Smooth muscle cell (in vitro differentiated cells): ENCODE measurements at regions not wholly inside any gene's neighbourhood (a gene's known extent, or its start where the extent isn't known, plus 50 kb on each side); places are given as distances from the start of the nearest gene placed in this dataset.

Experiments used
- DNase-seq: peaks from one replicate; lab custom pipeline; 2025; ENCODE audit not compliant: unreplicated experiment; lab: John Stamatoyannopoulos, UW
- H2AFZ ChIP-seq: fragments of 200-600 bp; sonication (generic); 2 replicates; pipeline ENCODE4 v1.6.0; 2016; ENCODE audit warnings: antibody characterized with exemption, low read depth, mild to moderate bottlenecking
- H3F3A ChIP-seq: fragments of 200-600 bp; sonication (generic); 2 replicates; pipeline ENCODE4 v1.6.0; 2017; ENCODE audit warnings: antibody characterized with exemption, low read depth
- H3K27ac ChIP-seq: fragments of 200-600 bp; sonication (generic); 2 replicates; pipeline ENCODE4 v1.5.1; 2016; ENCODE audit warnings: low read depth, mild to moderate bottlenecking
- H3K27me3 ChIP-seq: fragments of 200-600 bp; sonication (generic); 2 replicates; pipeline ENCODE4 v1.6.1; 2016; ENCODE audit warnings: low read depth, mild to moderate bottlenecking
- H3K36me3 ChIP-seq: fragments of 200-600 bp; sonication (generic); 2 replicates; pipeline ENCODE4 v1.5.1; 2016; ENCODE audit warnings: low read depth
- H3K4me1 ChIP-seq: fragments of 200-600 bp; sonication (generic); 2 replicates; pipeline ENCODE4 v1.5.1; 2016; ENCODE audit warnings: low read depth
- H3K4me2 ChIP-seq: fragments of 200-600 bp; sonication (generic); 2 replicates; pipeline ENCODE4 v1.6.0; 2016; ENCODE audit warnings: mild to moderate bottlenecking
- H3K4me3 ChIP-seq: fragments of 200-600 bp; sonication (generic); 2 replicates; pipeline ENCODE4 v1.5.1; 2016; ENCODE audit warnings: mild to moderate bottlenecking
- H3K79me2 ChIP-seq: fragments of 200-600 bp; sonication (generic); 2 replicates; pipeline ENCODE4 v1.6.0; 2016; ENCODE audit warnings: low read depth, mild to moderate bottlenecking
- H3K9ac ChIP-seq: fragments of 200-600 bp; sonication (generic); 2 replicates; pipeline ENCODE4 v1.6.0; 2016; ENCODE audit warnings: low read depth
- H3K9me3 ChIP-seq: fragments of 200-600 bp; sonication (generic); replicated peaks from 2 replicates; pipeline ENCODE4 v1.5.1; 2016; ENCODE audit warnings: low read depth
- H4K20me1 ChIP-seq: fragments of 200-600 bp; sonication (generic); 2 replicates; pipeline ENCODE4 v1.6.0; 2016; ENCODE audit warnings: low read depth
- WGBS: methylation state at CpG from one replicate; pipeline ENCODE4 v1.1.7; 2016; ENCODE audit warnings: low lambda C conversion rate; 5-methylcytosine and 5-hydroxymethylcytosine counted together
- TF ChIP-seq, protein P1 (sequence below): fragments of 200-600 bp; sonication (generic); IDR thresholded peaks from 2 replicates; pipeline ENCODE4 v1.5.1; 2017; ENCODE audit warnings: borderline replicate concordance, mild to moderate bottlenecking, antibody characterized with exemption; ENCODE audit not compliant: insufficient read depth, poor library complexity, severe bottlenecking

DNA sequence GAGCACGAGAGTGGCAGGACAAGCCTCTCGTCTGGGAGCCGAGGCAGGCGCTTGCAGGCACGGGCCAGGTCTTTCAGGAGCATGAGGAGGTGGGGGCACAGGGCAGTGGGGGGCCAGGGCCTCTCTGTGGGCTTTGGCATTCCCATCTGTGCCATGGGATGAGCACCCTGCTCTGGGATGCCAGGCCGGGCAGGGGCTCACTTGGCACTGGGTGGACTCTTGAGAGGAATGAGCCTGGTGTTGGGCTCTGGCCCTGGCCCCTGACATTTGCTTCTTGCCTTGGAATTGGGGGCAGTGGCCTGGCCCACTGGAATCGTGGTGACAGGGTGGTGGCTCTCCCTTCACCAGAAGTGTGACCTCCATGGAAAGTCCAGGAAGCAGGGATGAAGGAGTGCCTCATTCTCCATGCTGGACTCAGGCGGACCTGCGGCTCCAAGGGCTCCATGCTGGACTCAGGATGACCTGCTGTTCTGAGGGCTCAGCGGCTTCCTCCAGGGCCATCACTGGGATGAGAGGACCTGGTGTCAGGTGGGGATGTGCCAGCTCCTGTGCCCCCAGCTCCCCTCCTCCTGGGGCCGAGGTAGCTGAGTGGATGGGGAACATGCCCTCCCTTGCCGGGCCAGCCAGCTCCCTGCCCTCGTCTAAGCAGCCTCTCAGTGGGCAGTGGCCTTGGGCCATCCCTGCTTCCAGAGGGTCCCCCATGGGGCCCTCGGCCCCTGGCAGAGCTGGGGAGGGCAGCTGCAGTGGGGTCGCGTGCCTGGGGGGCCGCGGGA lies 220.3 kb downstream of the KIF26A start:
- H3K9ac ChIP-seq: no peak overlapping the region
- no peak overlapping the region for H2AFZ ChIP-seq
- TF ChIP-seq, protein P1, sequence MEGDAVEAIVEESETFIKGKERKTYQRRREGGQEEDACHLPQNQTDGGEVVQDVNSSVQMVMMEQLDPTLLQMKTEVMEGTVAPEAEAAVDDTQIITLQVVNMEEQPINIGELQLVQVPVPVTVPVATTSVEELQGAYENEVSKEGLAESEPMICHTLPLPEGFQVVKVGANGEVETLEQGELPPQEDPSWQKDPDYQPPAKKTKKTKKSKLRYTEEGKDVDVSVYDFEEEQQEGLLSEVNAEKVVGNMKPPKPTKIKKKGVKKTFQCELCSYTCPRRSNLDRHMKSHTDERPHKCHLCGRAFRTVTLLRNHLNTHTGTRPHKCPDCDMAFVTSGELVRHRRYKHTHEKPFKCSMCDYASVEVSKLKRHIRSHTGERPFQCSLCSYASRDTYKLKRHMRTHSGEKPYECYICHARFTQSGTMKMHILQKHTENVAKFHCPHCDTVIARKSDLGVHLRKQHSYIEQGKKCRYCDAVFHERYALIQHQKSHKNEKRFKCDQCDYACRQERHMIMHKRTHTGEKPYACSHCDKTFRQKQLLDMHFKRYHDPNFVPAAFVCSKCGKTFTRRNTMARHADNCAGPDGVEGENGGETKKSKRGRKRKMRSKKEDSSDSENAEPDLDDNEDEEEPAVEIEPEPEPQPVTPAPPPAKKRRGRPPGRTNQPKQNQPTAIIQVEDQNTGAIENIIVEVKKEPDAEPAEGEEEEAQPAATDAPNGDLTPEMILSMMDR: no peak
- no peak overlapping the region for H3K4me2 ChIP-seq
- H3K79me2 ChIP-seq: no peaks in the 10 kb centered on the region
- no peaks in the 10 kb centered on the region for H4K20me1 ChIP-seq
- 91% methylated on average over 18 of the region's 18 CpGs for WGBS
- H3K4me1 ChIP-seq: no peaks in the 10 kb centered on the region
- no peak overlapping the region for H3K27ac ChIP-seq
- no peaks in the 10 kb centered on the region for H3F3A ChIP-seq
- H3K27me3 ChIP-seq: no peaks in the 10 kb centered on the region
- H3K36me3 ChIP-seq: no peaks in the 10 kb centered on the region
- no peaks in the 10 kb centered on the region for H3K9me3 ChIP-seq
- DNase-seq: no peak
- H3K4me3 ChIP-seq: no peak overlapping the region

DNA sequence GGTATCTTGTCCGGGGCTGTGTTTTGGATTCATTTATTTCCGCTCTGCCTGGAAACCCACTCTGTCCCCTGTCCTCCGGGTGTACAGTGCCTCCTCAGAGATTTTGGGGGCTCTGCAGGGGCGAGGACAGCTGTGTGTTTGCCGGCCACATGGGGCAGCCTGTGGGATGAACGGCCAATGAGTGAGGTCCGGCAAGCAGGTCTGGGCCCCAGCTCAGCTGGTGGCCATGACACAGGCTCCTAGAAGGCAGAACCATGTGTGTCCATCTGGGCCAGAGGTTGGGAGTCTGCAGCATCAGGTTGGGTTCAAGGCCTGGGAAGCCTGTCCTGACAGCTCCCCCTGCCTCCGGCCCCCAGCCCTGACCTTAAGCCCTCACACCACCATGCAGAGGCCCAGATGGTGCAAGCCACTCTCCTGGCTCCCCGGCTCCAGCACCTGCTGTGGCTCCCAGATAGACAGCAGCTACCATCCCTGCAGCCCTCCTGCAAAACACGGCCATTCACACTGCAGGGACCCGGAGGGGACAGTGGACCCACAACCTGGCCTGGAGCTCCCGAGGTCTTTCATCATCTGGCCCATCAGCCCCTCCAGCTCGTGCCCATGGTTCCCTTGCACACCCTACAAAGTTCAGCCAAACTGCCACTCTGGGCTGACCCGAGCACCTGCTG lies 220.1 kb upstream of the C14orf180 start:
- H3K4me3 ChIP-seq: no peak overlapping the region
- WGBS: 89% methylated on average over 13 of the region's 14 CpGs
- H3K9me3 ChIP-seq: no peaks in the 10 kb centered on the region
- H3K4me1 ChIP-seq: no peaks in the 10 kb centered on the region
- no peak overlapping the region for H2AFZ ChIP-seq
- no peaks in the 10 kb centered on the region for H3F3A ChIP-seq
- no peak overlapping the region for H3K9ac ChIP-seq
- H3K36me3 ChIP-seq: no peaks in the 10 kb centered on the region
- H3K27ac ChIP-seq: no peak overlapping the region
- no peak for DNase-seq
- no peaks in the 10 kb centered on the region for H3K27me3 ChIP-seq
- no peak overlapping the region for H3K4me2 ChIP-seq
- no peaks in the 10 kb centered on the region for H3K79me2 ChIP-seq
- TF ChIP-seq, protein P1: no peak
- no peaks in the 10 kb centered on the region for H4K20me1 ChIP-seq

DNA sequence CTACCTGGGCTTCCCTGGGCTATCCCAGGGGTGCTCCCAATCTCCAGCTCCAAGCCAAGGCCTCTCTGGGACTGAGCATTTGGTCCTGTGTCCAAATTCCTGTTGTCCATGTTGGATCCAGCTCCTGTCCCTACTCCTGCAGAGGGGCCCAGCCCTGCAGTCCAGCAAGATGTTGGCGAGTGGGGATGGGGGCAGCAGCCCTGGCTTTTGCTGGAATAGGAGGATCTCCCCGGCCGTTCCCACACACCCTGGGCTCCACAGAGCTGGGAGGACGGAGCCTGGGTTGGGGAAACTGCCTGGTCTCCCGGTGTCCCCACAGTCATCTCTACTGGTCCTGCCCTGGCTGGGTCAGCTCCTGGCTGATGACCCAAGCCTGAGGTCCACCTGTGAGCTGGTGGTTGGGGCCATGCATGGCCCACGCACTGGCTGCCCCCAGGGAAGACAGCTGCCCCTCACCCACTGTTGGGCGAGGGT lies 219.6 kb upstream of the C14orf180 start:
- Histone ChIP-seq H2AFZ (no peak overlapping the region), H3K4me2 (no peak overlapping the region), H3K27me3 (no peaks in the 10 kb centered on the region), H3K4me1 (no peaks in the 10 kb centered on the region), H3K36me3 (no peaks in the 10 kb centered on the region), H3F3A (no peaks in the 10 kb centered on the region), H3K4me3 (no peak overlapping the region), H3K9ac (no peak overlapping the region), H4K20me1 (no peaks in the 10 kb centered on the region), H3K79me2 (no peaks in the 10 kb centered on the region), H3K27ac (no peak overlapping the region), H3K9me3 (no peaks in the 10 kb centered on the region)
- no peak for DNase-seq
- WGBS: 86% methylated on average over 7 of the region's 7 CpGs
- TF ChIP-seq, protein P1: no peak
